T47D (cell line): ENCODE measurements at regions not wholly inside any gene's neighbourhood (a gene's known extent, or its start where the extent isn't known, plus 50 kb on each side); places are given as distances from the start of the nearest gene placed in this dataset.

Source experiments
- DNase-seq, 2 experiments: peaks; one replicate each; pipeline versions ENCODE4 v3.0.0 to v3.0.0-alpha.2; 2011 to 2012; ENCODE audit warnings: low read depth in 1 of 2, low spot score in 1 of 2
- JUND ChIP-seq: IDR thresholded peaks from 2 replicates; pipeline ENCODE4 v1.6.1; 2012; ENCODE audit warnings: low read depth
- in situ Hi-C: cut with HindIII; loops from 2 replicates; pipeline ENCODE4 v1.10.0; 2016; ENCODE audit warnings: low sequenced_read_pairs, low pct_unique_long_range_greater_than_20kb

DNA sequence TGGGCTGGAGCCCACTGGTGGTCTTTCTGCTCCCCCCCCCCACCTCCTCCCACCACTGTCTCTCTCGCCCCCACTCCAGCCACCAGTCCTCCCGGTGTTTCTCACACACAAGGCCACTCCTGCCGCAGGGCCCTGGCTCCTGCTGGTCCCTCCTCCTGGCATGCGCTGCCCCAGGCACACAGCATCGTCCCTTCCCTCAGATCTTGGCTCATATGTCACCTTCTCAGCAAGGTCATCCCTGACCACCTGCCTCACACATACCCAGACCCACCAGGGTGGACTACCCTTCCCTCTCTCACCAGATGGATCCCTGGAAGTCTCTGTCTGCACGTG lies 101.5 kb upstream of the IQSEC1 start:
- DNase-seq, result no peak
- no peak for TF ChIP-seq JUND
- in situ Hi-C loops, result no loop called here

DNA sequence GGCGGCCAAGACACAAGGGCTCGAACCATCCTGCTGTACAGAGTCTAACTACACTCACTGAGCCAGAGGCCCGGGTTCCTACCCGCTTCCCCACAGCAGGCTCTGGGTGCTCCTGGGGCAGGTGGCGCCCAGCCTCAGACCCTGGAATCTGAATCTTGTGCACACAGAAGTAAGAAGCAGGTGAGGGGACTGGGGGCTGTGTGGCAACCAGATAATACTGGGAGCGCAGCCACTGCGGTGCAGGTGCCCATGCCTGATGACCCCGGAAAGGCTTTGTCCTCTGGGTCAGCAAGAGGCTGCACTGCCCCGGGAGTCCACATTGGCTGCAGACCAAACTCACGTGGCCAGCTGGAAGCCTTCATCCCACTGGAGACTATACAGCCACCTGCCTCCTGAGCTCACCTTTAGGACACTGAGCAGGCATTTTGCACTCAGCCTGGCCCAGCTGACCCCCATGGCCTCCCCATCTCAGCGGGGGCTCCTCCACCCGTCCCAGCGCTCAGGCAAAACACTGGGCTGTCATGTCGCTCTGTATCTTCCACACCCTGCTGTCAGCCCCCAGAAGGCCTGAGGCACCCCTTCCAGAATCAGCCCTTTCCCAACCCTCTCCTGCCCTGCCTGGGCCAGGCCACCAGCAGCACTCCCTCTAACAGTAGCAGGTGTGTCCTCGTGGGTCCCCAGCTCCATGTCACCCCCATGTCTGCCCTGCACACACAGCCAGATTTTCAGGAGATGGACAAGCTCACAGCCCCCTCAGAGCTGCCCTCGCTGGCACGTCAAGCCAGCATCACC lies 101.0 kb upstream of the IQSEC1 start:
- no peak for DNase-seq
- no peak for TF ChIP-seq JUND
- in situ Hi-C loops, result no loop called here

DNA sequence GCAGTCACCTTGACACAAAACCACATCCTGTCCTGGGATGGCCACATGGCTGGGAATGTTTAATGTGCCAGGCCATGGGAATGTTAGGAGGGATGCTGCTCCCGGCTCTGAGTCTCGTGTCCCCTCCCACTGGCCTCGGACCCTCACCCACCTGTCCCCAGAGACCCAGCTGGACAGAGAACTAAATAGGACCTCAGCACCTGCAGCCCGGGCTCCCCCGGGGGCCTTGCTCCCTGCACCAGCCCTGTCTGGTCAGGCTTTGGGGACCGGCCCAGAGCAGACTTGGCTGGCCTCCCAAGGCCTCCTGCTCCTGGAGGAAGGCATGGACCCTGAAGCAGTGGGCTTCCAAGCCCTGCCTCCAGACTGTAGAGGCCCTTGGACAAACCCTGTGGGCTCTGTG lies 100.0 kb upstream of the IQSEC1 start:
- in situ Hi-C loops, result no loop called here
- DNase-seq, result no peak
- TF ChIP-seq JUND, result no peak

DNA sequence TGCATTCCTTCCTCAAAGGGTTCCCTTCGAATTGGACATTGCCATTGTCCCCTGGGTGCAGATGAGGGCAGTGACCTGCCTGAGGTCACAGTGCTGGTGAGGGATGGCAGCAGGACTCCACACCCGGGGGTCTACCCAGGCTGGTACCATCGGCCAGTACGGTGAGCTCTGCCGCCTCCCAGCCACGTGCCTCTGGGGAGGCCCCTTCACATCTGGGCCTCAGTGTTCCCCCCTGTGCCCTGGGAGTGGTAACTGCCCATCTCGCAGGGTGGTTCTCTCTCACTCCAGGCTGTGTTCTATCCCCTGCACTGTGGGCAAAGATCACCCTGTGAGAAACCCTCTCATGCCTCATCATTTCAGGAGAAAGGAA lies 99.4 kb upstream of the IQSEC1 start:
- no peak for DNase-seq
- no peak for TF ChIP-seq JUND
- in situ Hi-C loops, result no loop called here

DNA sequence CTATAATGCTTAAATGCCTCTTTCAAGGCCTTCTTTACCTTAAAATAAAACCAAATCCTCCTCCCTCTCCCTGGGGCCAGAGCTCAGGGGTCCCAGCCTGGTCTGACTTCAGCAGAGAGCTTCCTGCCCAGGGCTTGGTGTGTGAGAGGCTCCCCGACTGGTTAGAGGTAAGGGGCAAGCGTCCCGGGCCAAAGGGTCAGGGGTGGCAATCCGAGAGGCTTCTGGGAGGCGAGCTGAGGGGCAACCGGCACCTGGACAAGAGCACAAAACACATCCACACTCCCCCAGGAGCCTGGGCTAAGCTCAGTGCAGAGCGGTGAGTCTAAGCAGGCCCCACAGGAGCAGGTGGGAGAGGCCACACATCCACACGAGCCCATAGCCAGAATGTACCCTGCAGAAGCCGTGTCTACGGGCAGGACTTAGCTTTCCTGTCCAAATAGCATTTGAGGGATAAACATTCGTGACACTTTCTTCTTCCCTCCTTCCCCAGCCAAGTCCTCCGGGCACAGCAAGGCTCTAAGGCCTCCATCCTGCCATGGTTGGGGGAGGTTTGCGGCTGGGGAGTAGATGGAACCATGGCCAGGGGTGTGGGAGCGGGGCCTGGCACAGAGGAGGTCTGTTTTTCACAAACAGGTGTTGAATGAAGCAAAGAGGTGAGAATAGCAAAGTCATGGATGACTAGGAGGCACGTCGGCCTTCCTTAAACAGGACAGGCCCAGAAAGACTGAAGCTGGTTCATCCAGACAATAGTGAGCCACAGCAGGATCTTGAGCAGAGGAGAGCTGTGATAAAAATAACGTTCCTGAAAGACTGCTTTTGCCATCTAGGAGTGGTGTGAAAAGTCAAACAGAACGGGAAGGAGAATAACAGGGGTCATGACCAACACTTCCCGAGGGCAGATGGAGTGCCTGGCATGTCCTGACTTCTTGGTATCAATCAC lies 98.7 kb upstream of the IQSEC1 start:
- TF ChIP-seq JUND, result no peak
- no peak for DNase-seq
- in situ Hi-C loops, result no loop called here

DNA sequence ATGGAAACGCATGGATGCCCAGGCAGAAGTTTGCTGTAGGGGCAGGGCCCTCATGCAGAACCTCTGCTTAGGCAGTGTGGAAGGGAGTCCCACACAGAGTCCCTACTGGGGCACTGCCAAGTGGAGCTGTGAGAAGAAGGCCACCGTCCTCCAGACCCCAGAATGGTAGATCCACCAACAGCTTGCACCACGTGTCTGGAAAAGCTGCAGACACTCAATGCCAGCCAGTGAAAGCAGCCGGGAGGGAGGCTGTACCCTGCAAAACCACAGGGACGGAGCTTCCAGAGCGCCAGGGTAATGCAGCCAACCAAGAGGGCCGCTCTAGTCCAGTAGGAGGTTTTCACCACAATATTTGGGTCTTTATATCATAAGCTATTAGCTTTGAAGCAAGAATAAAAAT lies 97.1 kb upstream of the IQSEC1 start:
- TF ChIP-seq JUND, result no peak
- no peak for DNase-seq
- in situ Hi-C loops, result no loop called here

DNA sequence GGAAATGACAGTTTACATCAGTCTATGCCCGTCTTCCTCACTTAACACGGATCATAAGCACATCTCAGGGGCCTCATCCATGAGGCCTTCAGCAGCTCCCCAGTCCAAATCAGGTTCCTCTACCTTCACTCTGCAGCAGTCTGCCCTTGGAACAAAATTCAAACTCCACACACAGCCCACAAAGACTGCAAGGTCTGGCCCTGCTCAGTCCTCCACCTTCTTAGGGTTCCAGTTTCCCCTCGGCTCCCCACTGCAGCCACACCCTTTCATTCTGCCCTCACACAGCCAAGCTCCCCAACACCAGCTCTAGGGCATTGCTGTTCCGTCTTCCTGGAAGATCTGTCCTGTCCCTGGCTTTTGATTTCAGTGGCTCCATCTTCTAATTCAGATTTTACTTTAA lies 95.2 kb upstream of the IQSEC1 start:
- no peak for TF ChIP-seq JUND
- in situ Hi-C loops, result no loop called here
- no peak for DNase-seq

DNA sequence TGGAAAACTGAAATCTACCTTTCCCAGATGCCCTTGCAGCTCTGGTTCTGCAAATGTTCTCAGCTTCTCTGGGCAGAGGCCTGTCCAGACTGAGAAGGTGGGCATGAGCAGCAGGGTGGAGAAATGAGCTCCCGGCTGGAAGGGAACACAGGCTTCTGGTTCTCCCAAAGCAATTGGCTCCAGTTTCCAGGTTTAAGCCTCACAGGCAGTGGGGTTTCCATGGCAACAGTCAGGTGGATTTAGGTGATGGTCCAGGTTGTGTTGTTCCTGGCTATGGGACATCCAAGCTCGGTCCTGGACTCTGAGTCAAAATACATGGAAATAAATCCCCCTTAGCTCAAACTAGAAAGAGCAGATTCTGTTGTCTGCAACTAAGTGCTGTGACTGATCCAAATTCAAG lies 94.6 kb upstream of the IQSEC1 start:
- no peak for TF ChIP-seq JUND
- DNase-seq, result no peak

DNA sequence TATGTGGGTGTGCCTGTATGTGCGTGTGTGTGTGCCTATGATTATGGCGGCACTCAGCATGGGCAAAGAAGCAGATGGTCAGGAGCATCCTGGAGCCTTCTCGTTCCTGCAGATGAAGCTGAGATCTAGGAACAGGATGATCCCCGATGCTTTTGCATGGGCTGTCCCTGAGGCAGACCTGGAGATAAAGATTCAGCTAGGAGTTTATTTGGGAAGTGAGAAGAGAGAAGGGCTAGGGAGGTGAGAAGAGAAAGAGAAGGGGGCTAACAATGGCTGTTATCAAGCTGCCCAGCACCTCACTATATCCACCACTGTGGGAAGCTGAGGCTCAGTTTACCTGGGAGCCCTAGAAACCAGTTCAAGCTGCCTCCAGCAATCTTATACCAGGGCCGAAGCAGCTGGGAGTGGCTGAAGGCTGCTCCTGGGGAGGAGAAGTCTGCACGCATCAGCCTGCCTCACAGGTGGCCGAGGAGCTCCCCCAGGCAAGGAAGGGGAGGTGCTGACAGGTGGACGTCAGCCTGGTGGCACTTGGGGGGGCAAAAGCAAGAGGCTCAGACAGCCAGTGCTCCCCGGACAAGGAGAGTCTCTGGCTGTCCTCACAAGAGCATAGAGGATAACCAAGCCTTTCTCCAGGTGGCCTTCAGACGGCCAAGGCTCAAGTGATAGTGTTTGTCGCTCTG lies 94.0 kb upstream of the IQSEC1 start:
- no peak for TF ChIP-seq JUND
- DNase-seq, result no peak
- in situ Hi-C loops, result no loop called here

More for the DNA sequence above, 94.6 kb upstream of the IQSEC1 start:
- in situ Hi-C loops, result no loop called here

DNA sequence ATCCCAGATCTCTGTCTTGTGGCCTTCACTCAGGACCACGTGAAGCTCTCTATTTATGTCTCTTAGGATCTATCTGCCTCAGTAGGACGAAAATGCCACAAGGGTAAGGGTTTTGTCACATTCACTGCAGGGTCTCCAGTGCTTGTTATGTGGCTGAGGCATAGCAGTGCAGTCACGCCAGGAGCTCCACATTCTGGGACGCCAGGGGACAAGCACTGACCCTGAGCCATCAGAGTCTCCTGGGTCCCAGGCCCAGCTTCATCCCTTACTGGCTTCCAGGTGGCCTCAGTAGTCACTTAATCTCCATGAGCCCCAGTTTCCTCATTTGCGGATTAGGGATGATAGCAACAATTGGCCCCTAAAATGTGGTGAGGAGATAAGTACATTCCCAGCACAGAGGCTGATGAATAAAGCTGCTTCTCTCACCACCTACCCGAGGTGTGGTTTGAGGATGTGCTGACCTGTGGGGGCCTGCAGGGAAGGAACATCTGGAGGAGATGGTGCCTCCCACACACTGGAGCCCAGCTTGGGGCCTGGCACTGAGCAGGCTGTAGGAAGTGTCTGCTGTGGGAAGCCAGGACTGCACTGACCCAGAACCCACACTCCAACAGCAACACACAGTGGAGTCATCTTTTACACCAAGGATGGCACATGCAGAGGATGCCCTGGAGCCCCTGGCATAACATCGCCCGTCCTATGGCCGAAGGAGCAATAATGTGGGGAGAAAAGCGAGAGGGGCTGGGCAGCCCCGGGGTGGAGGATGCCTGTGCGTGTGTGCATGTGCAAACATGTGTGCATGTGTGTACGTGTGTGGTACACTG lies 93.2 kb upstream of the IQSEC1 start:
- no peak for DNase-seq
- in situ Hi-C loops, result no loop called here
- no peak for TF ChIP-seq JUND

DNA sequence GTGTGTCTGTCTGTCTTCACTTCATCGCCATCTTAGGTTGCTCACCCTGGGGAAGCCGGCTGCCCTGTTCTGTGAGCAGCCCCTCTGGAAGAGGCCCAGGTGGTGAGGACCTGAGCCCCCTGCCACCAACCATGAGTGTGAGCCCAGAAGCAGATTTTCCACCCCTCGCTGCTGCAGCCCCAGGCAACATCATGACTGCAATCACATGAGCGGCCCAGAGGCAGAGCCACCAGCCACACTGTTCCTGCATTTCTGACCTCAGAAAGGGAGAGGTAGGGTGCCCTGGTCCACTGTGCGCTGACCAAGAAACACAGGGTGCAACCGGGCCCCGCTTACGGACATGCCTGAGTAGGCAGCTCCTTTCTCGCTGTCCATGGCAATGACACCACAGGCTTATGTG lies 92.3 kb upstream of the IQSEC1 start:
- TF ChIP-seq JUND, result no peak
- in situ Hi-C loops, result no loop called here

DNA sequence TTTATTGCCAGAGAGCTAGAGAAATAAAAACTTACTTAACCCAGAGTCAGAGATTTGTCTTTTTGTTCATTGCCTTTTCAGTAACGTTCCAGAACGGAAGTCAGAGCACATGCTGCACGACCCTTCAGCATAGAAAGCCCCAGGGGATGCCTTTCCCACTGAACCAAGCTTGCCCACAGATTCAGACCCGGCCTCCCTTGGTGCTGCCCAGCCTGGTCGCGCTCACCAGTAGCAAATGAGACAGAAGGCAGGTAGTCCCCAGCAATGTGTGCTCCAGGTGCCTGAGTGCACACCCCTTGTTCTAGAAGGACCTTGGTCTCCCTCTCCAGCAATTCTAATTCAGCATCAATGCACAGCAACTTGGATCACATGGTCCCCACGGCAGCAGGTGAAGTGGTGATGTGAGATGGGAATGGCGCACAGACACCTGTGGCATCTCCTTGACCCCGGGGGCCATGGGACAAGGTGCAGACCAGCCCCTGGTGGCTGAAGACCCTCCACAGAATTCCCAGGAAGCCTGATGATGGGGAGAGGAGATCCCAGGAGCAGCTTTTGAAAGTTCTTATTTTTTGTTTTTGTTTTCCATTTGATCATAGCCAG lies 91.8 kb upstream of the IQSEC1 start:
- DNase-seq, result no peak
- in situ Hi-C loops, result no loop called here
- no peak for TF ChIP-seq JUND

More for the DNA sequence above, 92.3 kb upstream of the IQSEC1 start:
- no peak for DNase-seq
